Tibial artery (tissue), 4 donors: ENCODE measurements at regions not wholly inside any gene's neighbourhood (a gene's known extent, or its start where the extent isn't known, plus 50 kb on each side); places are given as distances from the start of the nearest gene placed in this dataset.

Source experiments
- DNase-seq, 2 donors: peaks; one replicate each; pipeline ENCODE4 v3.0.0-alpha.2; 2019
- H3K27ac ChIP-seq, 2 donors: fragments of 200-600 bp; sonication (generic) in 1 of 2; 1 replicate in 1 of 2; 2 replicates in 1 of 2; pipeline ENCODE4 v1.5.1; 2018 to 2019; ENCODE audit warnings: mild to moderate bottlenecking in 1 of 2
- H3K27me3 ChIP-seq, 2 donors: fragments of 200-600 bp; sonication (generic) in 1 of 2; one replicate each; pipeline versions ENCODE4 v1.5.1 to v1.6.0; 2016 to 2019
- H3K36me3 ChIP-seq, 3 donors: fragments of 200-600 bp; sonication (generic) in 2 of 3; one replicate each; pipeline ENCODE4 v1.5.1; 2016 to 2019; ENCODE audit warnings: mild to moderate bottlenecking in 2 of 3
- H3K4me1 ChIP-seq, 4 donors: fragments of 200-600 bp; sonication (generic) in 2 of 4; 1 replicate in 3 of 4; 2 replicates in 1 of 4; pipeline ENCODE4 v1.5.1; 2016 to 2019
- H3K4me3 ChIP-seq, 2 donors: fragments of 200-600 bp; sonication (generic) in 1 of 2; 1 replicate in 1 of 2; 2 replicates in 1 of 2; pipeline ENCODE4 v1.5.1; 2018 to 2019; ENCODE audit warnings: mild to moderate bottlenecking in 2 of 2
- H3K9me3 ChIP-seq, 3 donors: fragments of 200-600 bp; sonication (generic) in 1 of 3; one replicate each; pipeline ENCODE4 v1.5.1; 2016 to 2019
- CTCF ChIP-seq, 2 experiments: fragments of 200-600 bp in 1 of 2; fragments of 450-650 bp in 1 of 2; IDR thresholded peaks; one replicate each; pipeline ENCODE4 v1.5.1; 2017 to 2019; ENCODE audit warnings: antibody characterized with exemption in 2 of 2, mild to moderate bottlenecking in 1 of 2, moderate library complexity in 1 of 2
- intact Hi-C: fragments of 100-400 bp; cut with DNase I; formaldehyde crosslinking; loops from one replicate; pipeline ENCODE4 v1.15.0; 2023; ENCODE audit warnings: low total_unique reads

- no peak for DNase-seq
- no peak overlapping the region for H3K27ac ChIP-seq
- peaks cover 0 to 21% (median 16%) of the 10 kb centered on the region in 3 donors for H3K9me3 ChIP-seq
- no peaks in the 10 kb centered on the region for H3K4me1 ChIP-seq
- no peaks in the 10 kb centered on the region for H3K36me3 ChIP-seq
- TF ChIP-seq CTCF (IDR thresholded peaks at IDR 0.05): no peak
- peaks cover 0 to 3% of the 10 kb centered on the region in 2 donors for H3K27me3 ChIP-seq
- H3K4me3 ChIP-seq: no peak overlapping the region
- intact Hi-C loops: no loop called here
These were observed 55.9 kb upstream of the CLMN start for GRCh38 chr14:95375539-95376109.

- Histone ChIP-seq H3K9me3 (peaks cover 0 to 11% (median 7%) of the 10 kb centered on the region in 3 donors), H3K4me3 (no peak overlapping the region), H3K4me1 (no peaks in the 10 kb centered on the region), H3K27ac (no peak overlapping the region), H3K27me3 (peaks cover 0 to 3% of the 10 kb centered on the region in 2 donors), H3K36me3 (no peaks in the 10 kb centered on the region)
- intact Hi-C loops: no loop called here
- TF ChIP-seq CTCF (IDR thresholded peaks at IDR 0.05): no peak
- no peak for DNase-seq
These were observed 54.7 kb upstream of the CLMN start for GRCh38 chr14:95374239-95374997.

GRCh38 chr14:95370076-95370475, 50.4 kb upstream of the CLMN start:
- Histone ChIP-seq H3K27ac (no peak overlapping the region), H3K36me3 (no peaks in the 10 kb centered on the region), H3K9me3 (no peaks in the 10 kb centered on the region), H3K27me3 (peaks cover 0 to 3% of the 10 kb centered on the region in 2 donors), H3K4me1 (no peaks in the 10 kb centered on the region), H3K4me3 (no peak overlapping the region)
- no peak for DNase-seq
- no peak for TF ChIP-seq CTCF (IDR thresholded peaks at IDR 0.05)
- intact Hi-C loops: no loop called here
